Fibroblast of mammary gland (primary cell): ENCODE measurements at regions not wholly inside any gene's neighbourhood (a gene's known extent, or its start where the extent isn't known, plus 50 kb on each side); places are given as distances from the start of the nearest gene placed in this dataset.

Source experiments
- DNase-seq: peaks from one replicate; pipeline ENCODE4 v3.0.0-alpha.2; 2010; ENCODE audit warnings: low read depth
- H3K4me3 ChIP-seq: 2 replicates; pipeline ENCODE4 v1.5.1; 2011; ENCODE audit warnings: low read depth, mild to moderate bottlenecking, low read length, moderate library complexity; ENCODE audit not compliant: control insufficient read depth
- TF ChIP-seq, protein P1 (sequence below): conservative IDR thresholded peaks from 2 replicates; pipeline ENCODE4 v1.5.1; 2011; ENCODE audit warnings: low read depth, low read length, inconsistent platforms; ENCODE audit not compliant: control insufficient read depth, insufficient read depth

DNA sequence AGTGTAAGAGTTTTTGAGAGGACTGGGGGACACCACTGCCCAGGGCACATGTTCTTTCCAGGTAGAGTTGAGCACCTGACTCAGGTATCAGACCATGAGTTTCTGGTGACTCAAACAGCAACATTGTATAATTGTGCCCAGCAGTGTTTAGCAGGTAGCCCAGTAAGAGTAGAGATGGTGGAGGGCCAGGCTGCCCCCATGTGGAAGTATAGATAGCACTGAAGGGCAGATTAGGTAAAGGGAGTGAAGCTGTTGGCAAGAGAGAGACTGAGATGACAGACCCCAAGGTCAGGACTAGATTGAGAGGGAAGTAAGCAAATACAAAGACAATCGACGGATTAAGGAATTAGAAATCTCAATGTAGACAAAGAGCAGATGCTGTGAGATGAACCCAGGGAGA lies 74.6 kb downstream of the TRIM42 start:
- TF ChIP-seq, protein P1, sequence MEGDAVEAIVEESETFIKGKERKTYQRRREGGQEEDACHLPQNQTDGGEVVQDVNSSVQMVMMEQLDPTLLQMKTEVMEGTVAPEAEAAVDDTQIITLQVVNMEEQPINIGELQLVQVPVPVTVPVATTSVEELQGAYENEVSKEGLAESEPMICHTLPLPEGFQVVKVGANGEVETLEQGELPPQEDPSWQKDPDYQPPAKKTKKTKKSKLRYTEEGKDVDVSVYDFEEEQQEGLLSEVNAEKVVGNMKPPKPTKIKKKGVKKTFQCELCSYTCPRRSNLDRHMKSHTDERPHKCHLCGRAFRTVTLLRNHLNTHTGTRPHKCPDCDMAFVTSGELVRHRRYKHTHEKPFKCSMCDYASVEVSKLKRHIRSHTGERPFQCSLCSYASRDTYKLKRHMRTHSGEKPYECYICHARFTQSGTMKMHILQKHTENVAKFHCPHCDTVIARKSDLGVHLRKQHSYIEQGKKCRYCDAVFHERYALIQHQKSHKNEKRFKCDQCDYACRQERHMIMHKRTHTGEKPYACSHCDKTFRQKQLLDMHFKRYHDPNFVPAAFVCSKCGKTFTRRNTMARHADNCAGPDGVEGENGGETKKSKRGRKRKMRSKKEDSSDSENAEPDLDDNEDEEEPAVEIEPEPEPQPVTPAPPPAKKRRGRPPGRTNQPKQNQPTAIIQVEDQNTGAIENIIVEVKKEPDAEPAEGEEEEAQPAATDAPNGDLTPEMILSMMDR: no peak
- DNase-seq: no peak
- no peak overlapping the region for H3K4me3 ChIP-seq

DNA sequence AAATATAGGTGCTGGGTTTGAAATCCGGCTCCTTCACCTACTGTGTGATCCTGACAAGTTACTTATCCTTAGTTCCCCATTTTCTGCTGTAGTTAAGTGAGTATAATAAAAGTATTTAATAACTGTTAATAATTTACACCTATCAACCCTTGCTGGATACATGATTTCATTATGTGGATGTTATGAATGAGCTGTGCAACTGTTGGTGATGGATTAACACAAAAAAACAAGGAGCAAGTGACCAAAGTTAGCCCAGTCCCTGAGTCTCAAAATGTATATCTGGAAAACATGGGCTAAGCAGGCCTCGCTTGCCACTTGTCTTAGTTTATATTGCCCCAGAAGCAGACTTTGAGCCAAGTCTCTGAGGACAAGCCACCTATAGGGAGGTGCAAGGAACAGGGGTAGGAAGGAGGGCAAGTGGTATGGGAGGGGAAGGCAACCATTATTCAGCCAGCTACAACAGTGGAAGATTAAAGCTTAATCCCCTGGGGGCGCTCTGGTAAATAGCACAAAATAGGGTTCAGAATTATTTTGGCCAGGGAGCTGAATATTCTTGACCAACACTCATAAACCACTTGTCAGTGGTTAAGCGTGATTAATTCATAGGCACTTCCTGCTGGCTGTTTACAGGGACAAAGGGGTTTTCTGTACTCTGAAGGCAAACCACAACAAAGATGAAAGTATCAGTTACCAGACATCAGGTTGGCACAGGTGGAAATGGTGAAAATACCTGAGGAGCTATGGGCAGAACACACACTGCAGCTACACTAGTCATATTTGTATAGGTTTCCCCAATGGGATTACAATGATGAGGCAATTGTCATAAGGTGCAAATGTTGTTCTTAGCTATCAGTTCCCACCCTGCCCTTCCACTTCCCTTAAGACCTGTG lies 76.2 kb downstream of the TRIM42 start:
- no peak for DNase-seq
- TF ChIP-seq, protein P1: no peak
- H3K4me3 ChIP-seq: no peak overlapping the region

DNA sequence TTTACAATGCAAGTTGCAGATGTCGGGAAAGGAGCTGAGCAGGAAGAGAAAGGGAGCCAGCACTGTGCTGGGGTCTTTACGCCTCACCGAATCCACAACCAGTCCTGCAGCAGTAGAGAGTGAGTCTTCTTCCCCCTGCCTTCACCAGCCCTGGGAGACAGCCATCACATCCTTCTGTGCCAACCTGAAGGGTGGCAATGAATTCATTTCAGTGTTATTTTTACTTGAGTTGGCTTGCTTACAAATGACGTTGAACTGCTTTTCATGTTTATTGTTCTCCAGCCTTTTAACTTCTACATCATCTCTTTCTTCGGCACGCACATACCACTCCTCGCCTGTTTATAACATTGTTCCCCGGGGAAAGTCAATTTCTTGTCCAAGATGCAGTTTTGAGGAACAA lies 77.1 kb downstream of the TRIM42 start:
- H3K4me3 ChIP-seq: no peak overlapping the region
- TF ChIP-seq, protein P1: no peak
- DNase-seq: no peak

DNA sequence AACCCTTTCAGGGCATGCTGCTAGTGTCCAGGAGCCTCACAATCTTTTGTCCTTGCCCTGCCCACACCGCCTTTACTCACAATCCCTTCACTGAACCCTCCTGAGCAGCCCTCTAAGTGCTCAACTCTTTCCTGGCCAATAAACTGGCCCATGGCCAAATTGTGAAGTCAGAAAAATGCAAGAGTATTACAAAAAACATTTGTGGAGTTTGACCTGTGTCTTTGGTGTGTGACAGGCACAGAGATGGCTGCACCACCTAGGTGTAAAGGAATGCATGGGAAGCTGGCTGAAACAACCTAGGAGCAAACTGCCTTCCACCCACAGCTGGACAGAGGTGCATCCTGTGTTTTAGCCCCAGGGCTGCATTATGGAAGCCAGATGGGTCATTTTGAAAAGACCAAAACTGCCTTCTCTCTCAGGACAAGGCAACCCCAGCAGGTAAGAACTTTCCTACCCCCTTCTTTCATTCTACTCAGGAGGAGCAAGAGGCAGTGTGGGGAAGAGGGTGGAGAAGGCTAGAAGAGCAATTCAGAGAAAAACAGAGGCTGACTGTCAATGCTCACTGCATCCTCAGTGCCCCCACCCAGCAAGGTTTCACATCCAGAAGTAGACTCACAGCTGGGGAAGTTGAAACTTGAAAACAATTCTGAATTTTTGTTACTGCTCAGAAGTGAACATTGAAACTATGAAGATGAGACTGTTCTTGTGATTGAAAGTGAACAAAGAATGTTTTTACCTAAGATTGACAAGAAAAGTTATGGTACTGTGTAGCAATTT lies 78.6 kb downstream of the TRIM42 start:
- TF ChIP-seq, protein P1: no peak
- no peak overlapping the region for H3K4me3 ChIP-seq
- DNase-seq: no peak

DNA sequence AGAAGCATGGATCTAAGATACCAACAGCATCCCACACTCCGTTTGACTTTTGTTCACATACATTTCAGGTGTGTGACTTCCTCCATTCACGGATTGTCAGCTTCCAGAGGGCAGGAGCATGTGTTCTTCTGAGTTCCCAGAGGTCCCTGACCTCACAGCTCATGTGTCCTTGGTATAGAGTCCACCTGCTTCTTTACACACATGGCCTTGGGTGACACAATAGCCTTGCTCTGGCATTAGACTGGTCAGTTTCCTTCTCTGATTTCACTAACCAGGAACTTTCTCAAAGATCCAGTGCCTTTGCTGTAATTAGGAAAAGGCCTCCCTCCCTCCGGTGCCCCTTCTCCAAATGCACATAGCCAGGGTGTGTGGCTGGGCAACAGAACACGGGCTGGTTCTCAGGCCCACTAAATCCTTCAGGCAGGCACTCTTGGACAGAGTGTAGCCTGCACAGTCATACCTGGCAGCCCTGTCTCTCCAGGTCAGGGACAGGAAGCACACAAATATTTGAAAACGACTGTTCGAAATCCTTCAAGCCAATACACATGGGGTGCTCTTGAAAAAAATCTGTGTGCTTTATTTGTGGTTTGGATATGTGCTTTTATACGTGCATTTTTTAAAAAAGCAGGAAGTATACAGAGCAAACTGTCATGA lies 81.1 kb downstream of the TRIM42 start:
- no peak for DNase-seq
- TF ChIP-seq, protein P1: no peak
- no peak overlapping the region for H3K4me3 ChIP-seq

DNA sequence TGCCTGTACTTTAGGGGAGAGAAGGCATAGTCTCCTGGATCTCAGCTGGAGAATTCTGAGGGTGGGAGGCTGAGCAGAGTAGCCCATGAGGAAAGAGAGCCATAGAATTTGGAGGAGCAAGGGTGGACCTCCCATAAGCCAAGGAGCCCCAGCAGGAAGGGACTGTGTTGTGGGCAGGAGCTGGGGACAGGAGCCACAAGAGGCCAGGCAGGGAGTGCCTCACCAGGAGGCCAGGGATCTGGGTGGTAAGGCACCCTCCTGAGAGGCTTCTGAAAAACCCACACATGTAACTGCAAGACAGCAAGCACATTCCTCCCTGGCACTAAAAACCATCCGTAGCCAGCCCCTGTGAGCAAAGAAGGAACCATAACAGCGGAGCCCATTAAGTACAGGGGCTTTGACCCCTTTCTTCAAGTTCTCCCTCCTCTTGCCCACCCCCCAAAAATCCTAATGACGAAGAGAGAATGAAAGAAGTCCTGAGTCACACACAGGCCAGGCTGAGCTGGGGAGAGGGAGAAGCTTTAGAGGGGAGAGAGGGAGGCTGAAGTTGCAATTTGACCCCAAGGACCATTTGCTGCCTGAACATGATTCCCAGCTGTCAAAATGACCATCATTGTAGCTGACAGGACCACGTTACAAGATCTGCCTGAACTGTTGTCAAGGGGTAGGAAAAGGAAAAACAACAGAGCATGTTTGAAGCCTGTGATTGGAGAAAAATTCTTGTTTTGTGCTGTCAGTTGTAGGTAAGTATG lies 82.6 kb downstream of the TRIM42 start:
- H3K4me3 ChIP-seq: no peak overlapping the region
- TF ChIP-seq, protein P1: no peak
- DNase-seq: no peak
